HG03060 (cell line): ENCODE measurements at regions not wholly inside any gene's neighbourhood (a gene's known extent, or its start where the extent isn't known, plus 50 kb on each side); places are given as distances from the start of the nearest gene placed in this dataset.

Source experiments
- ATAC-seq: cut with Tn5 transposase; IDR thresholded peaks from one replicate; pipeline ENCODE4 v1.9.1; 2021; ENCODE audit warnings: low read depth, moderate number of reproducible peaks; ENCODE audit not compliant: unreplicated experiment

GRCh38 chr15:94744080-94744793 is 512.9 kb downstream of the MCTP2 start:
- no peak for ATAC-seq

GRCh38 chr15:94745371-94745770 is 514.0 kb downstream of the MCTP2 start:
- ATAC-seq, result no peak

- ATAC-seq, result no peak
Observed at GRCh38 chr15:94747510-94747909, 516.1 kb downstream of the MCTP2 start.

DNA sequence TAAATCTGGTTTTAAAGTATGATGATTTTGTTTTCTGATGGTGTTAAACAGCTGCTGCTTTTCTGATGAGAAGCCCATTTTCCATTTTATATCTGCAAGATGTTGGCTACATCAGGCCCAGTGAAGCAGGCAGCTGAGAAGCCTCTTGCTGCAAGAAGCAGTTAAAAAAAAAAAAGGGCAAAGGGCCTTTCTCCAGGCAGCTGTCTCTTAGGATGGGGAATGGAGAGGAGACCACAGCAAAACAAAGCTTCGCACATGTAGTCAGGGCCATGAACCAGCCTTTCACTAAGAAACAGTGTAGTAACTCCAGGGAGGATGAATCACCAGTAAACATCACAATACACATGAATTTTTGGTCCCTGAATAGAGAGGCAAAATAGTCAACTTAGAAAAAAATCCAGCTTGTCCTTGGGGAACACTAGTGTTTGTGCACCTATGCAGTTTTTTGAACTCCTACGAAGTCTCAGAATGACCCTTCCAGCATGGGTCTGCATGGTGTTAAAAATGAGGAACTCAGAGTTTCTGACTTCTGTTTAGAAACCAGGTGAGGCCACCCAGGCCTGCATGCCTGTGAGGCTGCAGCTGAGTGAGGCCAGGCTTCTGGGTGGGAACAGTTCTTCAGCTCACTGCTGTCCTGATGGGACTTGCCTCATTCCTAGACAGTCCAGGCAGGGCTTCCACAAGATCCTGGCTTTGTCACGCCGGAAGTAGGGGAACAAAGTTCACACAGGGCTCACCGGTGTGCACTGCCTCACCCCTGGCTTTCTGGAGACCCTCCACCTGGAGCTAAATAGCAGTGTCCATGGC is 518.7 kb downstream of the MCTP2 start:
- ATAC-seq, result peak; percentile 87

GRCh38 chr15:94760348-94760747 is 529.0 kb downstream of the MCTP2 start:
- no peak for ATAC-seq

GRCh38 chr15:94761574-94761973 is 530.2 kb downstream of the MCTP2 start:
- ATAC-seq, result no peak

DNA sequence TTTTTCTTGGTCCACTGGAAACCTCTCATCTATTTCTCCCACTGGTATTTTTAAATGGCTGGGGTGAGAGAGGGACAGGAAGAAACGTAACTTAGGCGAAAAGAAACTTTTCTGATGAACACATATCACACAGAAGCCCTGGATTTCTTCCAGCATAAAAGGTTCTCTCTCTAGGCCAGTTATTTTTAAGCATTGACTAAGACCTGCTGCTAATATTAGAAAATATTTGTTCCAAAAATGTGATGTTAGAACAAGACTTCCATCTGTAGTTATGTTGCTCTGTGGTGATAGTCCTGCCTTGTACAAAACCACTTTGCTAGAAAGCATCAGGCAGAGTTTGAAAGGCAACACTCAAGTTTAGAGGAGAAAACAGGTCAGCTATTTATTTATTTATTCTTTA is 537.7 kb downstream of the MCTP2 start:
- ATAC-seq, result no peak

DNA sequence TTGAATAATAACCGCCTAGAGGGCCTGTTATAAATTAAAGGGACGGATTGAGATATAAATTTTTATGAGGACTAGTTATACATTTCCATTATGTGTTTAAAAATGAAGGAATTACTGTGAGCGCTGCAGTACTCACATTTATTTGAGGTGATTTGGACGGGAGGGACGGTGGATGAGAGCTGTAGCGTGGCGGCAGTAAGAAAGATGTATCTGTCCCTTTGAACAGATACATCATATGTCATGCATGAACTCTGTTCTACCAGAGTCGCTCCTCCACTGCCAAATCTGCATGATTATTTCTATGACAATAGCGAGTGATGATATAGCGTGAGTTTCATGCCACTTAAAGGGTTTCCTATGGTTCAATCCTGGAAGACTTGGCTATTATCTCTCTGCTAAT is 538.8 kb downstream of the MCTP2 start:
- no peak for ATAC-seq

GRCh38 chr15:94777037-94777436 is 545.7 kb downstream of the MCTP2 start:
- ATAC-seq, result no peak

- ATAC-seq, result no peak
Observed at GRCh38 chr15:94778840-94779239, 547.5 kb downstream of the MCTP2 start.

GRCh38 chr15:94780166-94780565 is 548.8 kb downstream of the MCTP2 start:
- ATAC-seq, result no peak

DNA sequence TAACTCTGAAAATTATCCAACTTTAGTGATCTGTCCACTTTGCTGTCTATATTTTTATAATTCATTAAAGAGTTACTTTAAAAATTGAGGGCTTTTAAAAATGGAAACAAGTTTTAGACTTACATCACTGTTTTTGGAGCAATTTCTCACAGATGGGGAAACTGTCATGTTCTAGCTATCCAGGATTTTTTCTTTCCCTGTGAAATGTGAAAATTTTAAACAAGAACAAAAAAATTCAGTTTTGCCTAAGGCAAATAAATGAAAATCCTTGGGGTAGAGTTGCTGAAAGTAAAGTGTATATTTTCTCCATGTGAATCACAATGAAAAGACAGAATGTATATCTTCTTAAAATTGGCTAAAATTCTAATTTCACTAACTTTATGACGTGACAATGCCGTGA is 553.7 kb downstream of the MCTP2 start:
- no peak for ATAC-seq

GRCh38 chr15:94791008-94791407 is 559.6 kb downstream of the MCTP2 start:
- no peak for ATAC-seq

DNA sequence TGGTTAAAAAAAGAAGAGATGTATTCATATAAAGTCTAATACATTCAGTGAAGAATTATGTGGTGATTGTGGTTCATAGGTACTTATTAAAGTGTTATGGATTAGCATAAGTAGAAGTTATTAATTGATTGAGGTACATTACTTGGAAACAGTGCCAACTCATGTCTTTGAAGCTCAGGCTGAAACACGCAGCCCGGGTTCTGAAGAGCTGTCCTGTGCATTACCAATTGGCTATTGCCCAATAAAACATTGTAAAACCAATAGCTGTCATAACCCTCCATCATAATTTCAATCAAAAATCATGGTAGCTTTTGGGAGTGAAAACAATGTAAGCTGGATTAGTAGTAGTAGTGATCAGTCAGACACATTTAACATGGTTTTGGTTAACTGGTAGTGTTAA is 560.1 kb downstream of the MCTP2 start:
- ATAC-seq, result no peak

- no peak for ATAC-seq
Observed at GRCh38 chr15:94792196-94792595, 560.8 kb downstream of the MCTP2 start.

DNA sequence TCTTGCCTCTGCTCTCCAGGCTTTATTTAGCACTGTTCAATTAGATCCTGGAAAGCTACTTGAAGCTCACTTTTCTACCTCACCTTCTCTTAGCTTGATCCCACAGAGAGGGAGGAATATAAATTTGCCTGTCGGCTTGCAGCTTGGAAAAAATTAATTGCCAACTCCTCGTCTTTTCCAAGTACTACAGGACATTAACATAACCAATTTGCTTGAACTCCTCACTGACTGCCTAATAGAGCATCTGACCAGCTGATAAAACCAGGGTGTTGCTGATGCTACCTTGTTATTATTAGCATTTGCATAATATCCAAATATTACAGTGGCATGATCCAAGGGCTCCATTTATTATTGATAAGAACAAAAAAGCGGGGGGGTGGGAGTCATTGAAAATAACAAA is 561.8 kb downstream of the MCTP2 start:
- no peak for ATAC-seq

DNA sequence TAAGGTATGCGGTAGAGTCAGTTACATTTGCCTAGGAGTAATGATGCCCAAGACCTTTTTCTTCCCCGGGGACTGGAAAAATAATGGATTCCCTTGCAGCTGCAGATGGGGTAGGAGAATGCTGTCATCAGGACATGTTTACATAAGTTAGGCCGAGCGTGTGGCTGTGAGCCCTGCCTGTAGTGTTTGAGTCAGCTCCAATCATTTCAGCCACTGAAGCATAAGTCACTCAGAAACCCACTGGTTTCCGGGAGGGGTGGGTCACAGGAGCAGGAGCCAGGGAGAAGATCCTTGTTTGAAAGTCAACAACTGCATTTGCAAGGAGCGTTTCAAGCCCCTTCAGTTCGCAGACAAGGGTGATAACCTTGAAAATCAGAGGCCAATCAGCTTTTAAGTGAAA is 562.3 kb downstream of the MCTP2 start:
- no peak for ATAC-seq

DNA sequence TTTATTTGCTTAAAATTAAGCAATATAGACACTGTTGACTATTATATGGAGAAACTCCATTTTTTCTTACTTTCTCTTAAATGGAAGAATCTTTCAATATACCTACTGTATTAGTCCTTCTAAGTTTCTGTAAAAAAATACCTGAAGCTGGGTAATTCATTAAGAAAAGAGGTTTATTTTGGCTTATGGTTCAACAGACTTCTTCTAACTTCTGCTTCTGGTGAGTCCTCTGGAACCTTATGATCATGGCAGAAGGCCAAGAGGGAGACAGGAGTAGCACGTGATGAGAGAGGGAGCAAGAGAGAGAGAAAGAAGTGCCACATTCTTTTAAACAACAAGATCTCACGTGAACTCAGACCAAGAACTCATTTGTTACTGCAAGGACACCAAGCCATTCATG is 573.3 kb downstream of the MCTP2 start:
- no peak for ATAC-seq

DNA sequence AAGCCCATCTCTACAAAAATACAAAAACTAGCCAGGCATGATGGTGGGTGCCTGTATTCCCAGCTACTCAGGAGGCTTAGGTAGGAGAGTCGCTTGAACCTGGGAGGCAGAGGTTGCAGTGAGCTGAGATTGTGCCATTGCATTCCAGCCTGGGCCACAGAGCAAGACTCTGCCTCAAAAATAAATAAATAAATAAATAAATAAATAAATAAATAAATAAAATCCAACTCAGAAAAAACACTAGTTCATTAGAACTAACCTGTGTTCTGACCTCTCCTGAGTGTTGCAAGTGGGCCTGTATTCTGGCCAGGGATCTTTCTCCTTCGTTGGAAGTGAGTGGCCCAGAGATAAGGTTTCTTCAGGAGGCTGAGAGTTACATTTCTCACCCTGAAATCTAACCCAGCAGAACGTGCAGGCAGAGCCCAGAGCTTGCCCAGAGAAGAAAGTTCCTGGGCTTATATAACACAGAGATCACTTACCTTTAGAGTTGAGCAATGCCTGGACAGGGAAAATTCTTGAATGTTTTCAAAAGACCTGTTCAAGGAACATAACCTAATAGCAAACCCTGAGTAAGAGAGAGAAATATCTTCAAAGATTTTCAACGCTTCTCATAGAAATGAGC is 583.9 kb downstream of the MCTP2 start:
- no peak for ATAC-seq

- no peak for ATAC-seq
Observed at GRCh38 chr15:94815914-94816313, 584.6 kb downstream of the MCTP2 start.
